Brain pericyte (primary cell): ENCODE measurements at regions not wholly inside any gene's neighbourhood (a gene's known extent, or its start where the extent isn't known, plus 50 kb on each side); places are given as distances from the start of the nearest gene placed in this dataset.

ENCODE experiments used
- DNase-seq: peaks from one replicate; pipeline ENCODE4 v3.0.0-alpha.2; 2012; ENCODE audit warnings: low read depth, low spot score

DNA sequence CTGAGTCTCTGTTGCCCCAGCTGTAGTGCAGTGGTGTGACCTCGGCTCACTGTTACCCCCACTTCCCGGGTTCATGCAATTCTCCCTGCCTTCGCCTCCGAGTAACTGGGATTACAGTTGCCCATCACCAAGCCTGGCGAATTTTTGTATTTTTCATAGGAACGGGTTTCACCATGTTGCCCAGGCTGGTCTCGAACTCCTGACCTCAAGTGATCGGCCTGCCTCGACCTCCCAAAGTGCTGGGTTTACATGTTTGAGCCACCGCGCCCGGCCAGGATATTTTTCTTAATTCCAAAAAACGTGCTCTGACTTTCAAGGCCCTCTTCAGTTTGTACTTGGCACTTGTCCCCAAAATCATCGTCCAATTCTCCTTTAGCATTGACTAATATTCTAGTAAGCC is 129.2 kb upstream of the EPHA5 start:
- DNase-seq, result no peak

DNA sequence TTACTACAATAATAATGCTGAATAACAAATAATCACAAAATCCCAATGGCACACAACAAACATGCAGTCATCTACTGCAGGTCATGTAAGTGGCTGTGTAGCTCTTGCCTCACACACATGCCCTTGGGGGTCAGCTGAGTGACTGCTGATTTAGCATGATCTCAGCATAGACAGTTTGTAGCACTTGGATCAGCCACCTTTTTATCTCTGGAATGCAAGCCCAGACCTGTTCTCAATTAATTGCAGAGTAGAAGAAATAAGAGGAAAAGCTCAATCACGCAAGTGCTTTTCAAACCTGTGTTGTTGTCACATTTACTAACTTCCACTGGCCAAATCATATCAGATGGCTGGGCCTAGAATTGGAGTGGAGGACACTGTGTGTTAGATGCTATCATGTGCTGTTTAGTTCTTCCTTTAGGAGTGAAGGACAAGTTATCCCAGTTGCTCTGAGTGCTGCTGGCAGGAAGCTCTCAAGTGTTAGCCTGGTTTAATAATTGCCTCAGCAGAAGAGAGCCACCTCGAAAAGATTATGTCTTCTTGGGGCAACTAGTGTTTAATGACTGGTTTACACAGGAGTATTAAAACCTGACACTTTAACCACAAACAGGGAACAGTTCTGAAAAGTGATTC is 128.3 kb upstream of the EPHA5 start:
- DNase-seq, result no peak

DNA sequence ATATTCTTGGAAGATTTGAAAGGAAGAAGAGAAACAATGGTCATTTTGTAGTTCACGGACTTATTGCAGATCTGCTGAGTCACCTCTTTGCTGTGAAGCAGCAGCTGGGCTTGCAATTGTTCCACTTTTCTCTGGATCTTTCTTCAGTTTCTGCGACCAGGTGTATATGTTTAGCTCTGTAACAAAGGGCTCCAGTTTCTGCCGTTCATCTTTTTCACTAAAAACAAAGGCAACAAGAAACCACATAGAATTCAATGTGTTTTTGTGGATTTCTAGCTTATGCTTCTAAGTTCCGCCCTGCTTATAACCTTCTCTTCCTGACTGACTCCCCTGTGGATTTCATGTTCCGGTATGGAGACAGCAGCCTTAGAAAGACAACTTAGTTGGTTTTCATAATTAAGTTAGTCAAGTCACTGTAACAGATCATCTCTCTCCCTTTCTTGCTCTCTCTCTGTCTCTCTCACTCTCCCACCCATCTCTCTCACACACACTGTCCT is 121.6 kb upstream of the EPHA5 start:
- DNase-seq, result no peak

DNA sequence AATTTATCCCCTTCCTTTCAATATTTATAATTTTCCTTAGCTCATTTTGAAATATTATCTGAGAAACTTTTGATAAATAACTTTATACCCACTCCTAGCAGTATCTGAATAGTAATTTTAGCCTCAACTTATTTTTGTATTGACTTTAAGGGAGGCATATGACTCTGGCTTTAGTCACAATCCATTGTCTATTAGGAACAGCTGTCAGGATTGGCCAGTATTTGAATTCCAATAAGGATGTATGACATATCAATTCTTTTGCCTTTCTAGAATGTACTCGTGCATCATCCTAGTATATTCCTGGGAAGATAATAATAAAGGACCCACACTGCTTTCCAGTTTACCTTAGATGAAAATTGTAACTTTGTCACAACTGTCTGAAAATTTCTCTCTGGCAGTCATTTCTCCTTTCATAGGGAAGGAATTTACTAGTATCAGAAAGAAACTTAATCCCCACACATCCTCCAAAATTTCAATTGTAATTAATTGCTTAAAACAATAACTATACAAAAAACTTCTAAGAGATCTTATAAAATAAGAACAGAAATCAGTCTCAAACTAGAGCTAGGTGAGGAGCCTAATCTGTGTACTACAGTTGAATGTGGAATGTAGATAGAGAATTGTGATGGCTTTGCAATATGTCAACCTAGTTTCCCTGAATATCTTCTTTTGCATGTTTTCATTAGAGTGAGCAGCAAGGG is 121.0 kb upstream of the EPHA5 start:
- no peak for DNase-seq

DNA sequence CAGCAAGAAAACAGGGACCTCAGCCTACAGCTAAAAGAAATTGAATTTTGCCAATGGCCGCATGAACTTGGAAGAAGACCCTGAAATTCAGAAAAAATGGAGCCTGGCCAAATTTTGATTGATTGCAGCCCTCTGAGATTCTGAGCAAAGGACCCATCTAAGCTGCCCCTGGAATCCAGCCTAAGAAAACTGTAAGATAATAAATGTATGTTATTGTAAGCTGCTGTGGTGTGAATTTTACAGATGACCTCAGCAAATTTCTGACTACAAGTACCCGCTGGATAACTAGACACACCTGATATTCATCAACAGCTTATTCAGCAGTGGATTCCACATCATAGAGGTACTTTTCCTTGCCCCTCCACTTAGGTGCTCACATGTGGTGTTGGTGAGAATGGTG is 119.5 kb upstream of the EPHA5 start:
- no peak for DNase-seq

DNA sequence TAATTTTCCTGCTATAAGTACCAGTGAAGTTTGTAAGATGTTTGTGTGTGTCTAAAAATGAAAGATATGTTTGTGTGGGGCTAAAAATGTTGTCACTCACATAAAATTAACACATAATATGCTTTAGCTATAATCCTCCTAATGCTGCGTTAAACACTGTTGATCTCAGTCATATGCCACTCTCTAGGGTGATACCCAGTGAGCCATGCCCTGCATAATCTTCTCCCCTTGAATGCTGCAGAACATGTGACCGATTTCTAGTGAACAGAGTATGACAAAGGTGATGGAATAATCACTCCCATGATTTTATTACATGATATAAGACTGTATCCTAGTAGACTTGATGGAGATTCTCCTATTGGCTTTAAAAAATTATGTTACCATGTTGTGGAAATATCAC is 119.1 kb upstream of the EPHA5 start:
- no peak for DNase-seq

DNA sequence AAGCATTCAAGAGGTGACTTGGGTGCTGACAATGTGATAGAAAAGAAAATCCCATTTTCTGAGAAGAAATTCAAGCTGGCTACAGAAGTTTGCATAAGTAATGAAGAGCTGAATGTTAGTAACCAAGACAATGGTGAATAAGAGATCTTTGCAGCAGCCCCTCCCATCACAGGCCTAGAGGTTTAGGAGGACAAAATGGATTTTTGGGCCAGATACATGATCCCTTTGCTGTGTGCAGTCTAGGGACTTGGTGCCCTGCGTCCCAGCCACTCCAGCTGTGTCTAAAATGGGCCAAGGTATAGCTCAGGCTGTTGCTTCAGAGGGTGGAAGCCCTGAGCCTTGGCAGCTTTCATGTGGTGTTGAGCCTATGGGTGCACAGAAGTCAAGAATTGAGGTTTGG is 107.0 kb upstream of the EPHA5 start:
- DNase-seq, result no peak

DNA sequence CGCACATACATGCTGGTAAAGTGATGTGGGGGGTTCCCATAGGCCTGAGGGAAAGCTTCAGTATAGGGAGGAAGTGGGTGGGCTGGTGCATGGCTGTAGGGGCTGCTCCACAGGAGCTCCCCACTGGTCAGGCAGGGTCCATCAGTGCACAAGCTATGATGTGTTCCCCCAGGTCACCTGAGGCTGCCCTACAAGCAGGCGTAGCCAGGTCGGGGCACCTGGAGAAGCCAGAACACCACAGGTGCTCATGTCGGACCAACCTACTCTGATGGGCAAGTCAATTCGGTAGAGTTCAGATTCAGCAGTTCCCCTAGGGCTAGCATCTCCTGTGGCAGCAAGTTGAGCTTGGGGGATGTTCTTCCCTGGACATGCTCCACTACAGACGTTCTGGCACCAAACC is 103.3 kb upstream of the EPHA5 start:
- no peak for DNase-seq

DNA sequence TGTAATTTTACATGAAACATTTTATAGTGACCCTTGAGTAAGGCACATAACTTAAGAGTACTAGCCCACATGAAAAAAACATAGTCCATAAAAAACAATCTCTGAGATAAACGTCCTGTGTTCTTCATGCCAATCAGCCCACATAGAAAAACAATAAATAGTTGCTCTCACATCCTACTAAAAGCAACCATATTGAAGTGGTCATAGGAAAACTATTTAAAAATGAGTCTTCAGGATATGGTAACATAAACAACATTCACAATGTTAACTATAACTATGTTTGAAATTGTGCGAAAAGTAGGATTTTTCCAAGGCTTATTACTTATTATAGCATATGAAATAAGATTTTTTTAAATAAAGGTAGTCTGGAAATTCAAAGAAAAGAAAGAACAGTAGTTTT is 77.1 kb upstream of the EPHA5 start:
- no peak for DNase-seq

DNA sequence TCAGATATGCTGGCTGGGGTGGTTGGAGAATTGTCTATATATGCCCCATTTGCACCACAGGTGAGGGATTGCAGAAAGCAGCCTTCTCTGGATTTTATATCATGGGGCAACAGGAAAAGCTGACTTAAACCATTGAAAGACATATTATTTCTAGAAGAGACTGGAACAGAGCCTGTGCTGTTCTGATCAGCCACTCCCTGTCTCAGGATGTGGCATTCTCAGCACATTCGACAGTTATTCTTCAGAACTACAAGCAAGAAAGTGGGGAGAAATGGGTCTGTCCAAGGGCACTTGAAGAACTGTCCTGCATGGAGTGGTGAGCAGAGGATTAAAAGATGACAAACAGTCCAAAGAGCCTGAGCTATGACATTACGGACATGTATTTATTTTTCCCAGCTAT is 67.8 kb upstream of the EPHA5 start:
- DNase-seq, result no peak

DNA sequence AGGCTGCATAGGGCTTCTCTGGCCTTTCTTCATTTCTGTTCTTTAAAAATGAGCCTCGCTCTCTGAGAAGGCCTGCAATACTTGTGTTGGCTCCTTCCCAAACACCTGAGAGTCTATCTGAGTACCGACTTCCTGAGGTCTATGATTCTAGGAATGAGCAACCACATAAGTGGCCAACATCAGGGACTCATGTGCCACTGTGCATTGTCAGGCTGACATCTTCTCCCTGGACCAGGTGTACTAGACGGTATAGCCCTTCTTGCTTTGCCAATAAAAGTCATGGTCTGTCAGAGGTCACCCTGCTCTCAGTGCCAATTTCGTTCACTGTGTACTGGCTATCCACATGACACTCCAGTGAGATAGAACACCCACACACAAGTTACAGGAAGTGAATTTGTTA is 67.4 kb upstream of the EPHA5 start:
- no peak for DNase-seq

DNA sequence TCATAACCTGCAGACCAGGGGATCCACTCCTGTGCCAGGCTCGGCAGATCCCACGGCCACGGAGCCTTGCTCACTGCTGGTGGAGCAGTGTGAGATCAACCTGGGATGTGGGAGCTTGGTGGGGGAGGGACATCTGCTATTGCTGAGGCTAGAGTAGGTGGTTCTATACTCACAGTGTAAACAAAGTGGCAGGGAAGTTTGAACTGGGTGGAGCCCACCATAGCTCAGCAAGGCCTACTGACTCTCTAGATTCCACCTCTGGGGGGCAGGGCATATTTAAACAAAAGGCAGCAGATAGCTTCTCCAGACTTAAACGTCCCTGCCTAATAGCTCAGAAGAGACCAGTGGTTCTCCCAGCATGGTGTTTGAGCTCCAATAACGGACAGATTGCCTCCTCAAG is 54.7 kb upstream of the EPHA5 start:
- DNase-seq, result no peak
